ENCODE measurements at regions not wholly inside any gene's neighbourhood (a gene's known extent, or its start where the extent isn't known, plus 50 kb on each side); places are given as distances from the start of the nearest gene placed in this dataset.

DNA sequence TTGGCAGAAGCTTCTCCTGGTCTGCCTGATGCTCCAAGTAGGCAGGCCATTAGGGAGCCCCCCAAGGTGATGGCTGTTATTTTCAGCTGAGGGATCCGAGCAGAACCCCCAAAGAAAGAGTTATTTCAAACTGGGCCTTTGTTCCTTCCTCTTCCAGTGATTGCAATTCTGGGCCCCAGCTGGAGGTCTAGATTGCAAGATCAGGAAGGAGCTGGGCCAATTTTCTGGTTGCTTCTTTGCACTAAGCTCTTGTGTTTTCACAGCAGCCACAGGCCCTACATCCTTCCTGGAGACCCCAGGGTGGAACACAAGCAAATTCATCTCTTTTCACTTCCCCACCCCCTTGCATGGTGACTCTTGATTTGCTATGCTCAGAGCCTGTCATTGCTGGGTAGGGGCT, 215.0 kb downstream of the SEMA6A start:
- no peaks in the 10 kb centered on the region for H4K20me1 ChIP-seq (ENCODE audit: insufficient read depth)
- H3K4me2 ChIP-seq, result no peak overlapping the region
- no peaks in the 10 kb centered on the region for H3K27me3 ChIP-seq (ENCODE audit: insufficient read depth)
- no peak overlapping the region for H3K4me3 ChIP-seq (ENCODE audit: low read depth in 2 of 2, low read length in 1 of 2)
- TF ChIP-seq, protein P1, sequence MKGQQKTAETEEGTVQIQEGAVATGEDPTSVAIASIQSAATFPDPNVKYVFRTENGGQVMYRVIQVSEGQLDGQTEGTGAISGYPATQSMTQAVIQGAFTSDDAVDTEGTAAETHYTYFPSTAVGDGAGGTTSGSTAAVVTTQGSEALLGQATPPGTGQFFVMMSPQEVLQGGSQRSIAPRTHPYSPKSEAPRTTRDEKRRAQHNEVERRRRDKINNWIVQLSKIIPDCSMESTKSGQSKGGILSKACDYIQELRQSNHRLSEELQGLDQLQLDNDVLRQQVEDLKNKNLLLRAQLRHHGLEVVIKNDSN (IDR thresholded peaks at IDR 0.05; ENCODE audit: borderline replicate concordance, low read depth), result no peak
- TF ChIP-seq GABPA (IDR thresholded peaks at IDR 0.05; ENCODE audit: low read depth) (no peak), TAF1 (IDR thresholded peaks at IDR 0.05; ENCODE audit: borderline replicate concordance, low read depth, low read length) (no peak), RXRA (IDR thresholded peaks at IDR 0.05; ENCODE audit: borderline replicate concordance, low read depth) (no peak), SIN3A (IDR thresholded peaks at IDR 0.05; ENCODE audit: borderline replicate concordance, low read depth, low read length) (no peak), TCF12 (IDR thresholded peaks at IDR 0.05) (no peak), FOXJ3 (CRISPR knock-in tag; IDR thresholded peaks at IDR 0.05) (no peak), ZBTB33 (IDR thresholded peaks at IDR 0.05; ENCODE audit: borderline replicate concordance, low read depth) (no peak), RCOR1 (IDR thresholded peaks at IDR 0.05; ENCODE audit: low read length) (no peak)
- WGBS (ENCODE audit: low lambda C conversion rate), result 63% methylated on average over 1 of the region's 1 CpG
- H2AFZ ChIP-seq (ENCODE audit: low read depth), result no peak overlapping the region
- H3K36me3 ChIP-seq (replicated peaks in 1 of 2; ENCODE audit: control insufficient read depth in 1 of 2, insufficient read depth in 2 of 2, low read length in 1 of 2), result no peaks in the 10 kb centered on the region
- POLR2A ChIA-PET, result no interaction called here
- no peaks in the 10 kb centered on the region for H3K79me2 ChIP-seq (ENCODE audit: insufficient read depth)
- H3K9me2 ChIP-seq, result no peaks in the 10 kb centered on the region
- H3K9me3 ChIP-seq, result no peaks in the 10 kb centered on the region
- H3F3A ChIP-seq (replicated peaks; ENCODE audit: insufficient read depth), result no peaks in the 10 kb centered on the region
- peaks cover 0 to 14% of the 10 kb centered on the region in 2 experiments; a peak in 2 of 4 replicates for H3K4me1 ChIP-seq (ENCODE audit: control insufficient read depth in 1 of 2, insufficient read depth in 2 of 2, low read depth in 1 of 2, low read length in 1 of 2)
- CTCF ChIA-PET, result interaction anchor here (1.2 to 1.5 kb wide), 3 partner anchors 8 to 222 kb away, joined by 3 to 5 read pairs (median 4); no protein-coding TSS in a partner anchor
- H3K9ac ChIP-seq, result no peak overlapping the region
- DNase-seq, result no peak
- peak overlapping the region in 1 of 2 experiments; percentile 30; a peak in 1 of 4 replicates for H3K27ac ChIP-seq (ENCODE audit: low read depth in 2 of 2, low read length in 1 of 2)

DNA sequence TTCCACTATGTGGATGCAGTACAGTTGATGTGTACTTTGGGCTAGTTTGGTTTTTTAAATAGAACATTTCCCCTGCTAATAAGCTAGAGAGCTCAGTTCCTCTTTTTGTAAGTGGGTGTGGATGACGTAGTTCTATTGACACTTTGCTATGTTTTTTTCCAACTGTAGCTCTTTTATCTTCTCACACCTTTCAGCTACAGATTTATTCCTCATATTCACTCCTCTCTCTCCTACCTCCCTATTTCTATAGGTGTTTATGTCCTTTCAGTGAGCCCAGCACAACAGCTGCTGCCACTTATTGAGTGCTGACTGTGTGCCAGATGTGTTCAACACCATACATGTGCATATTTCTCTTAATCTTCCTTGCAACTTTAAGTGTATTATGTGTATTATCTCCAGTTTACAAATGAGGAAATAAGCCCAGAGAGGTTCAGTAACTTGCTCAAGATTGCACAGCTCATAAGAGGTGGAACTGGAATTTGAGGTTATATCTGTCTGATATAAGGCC, 215.7 kb downstream of the SEMA6A start:
- H3K4me2 ChIP-seq, result no peak overlapping the region
- H3K9ac ChIP-seq, result no peak overlapping the region
- DNase-seq, result no peak
- 79% methylated on average over 1 of the region's 1 CpG for WGBS (ENCODE audit: low lambda C conversion rate)
- H3K4me3 ChIP-seq (ENCODE audit: low read depth in 2 of 2, low read length in 1 of 2), result no peak overlapping the region
- POLR2A ChIA-PET, result no interaction called here
- H2AFZ ChIP-seq (ENCODE audit: low read depth), result no peak overlapping the region
- H3K36me3 ChIP-seq (replicated peaks in 1 of 2; ENCODE audit: control insufficient read depth in 1 of 2, insufficient read depth in 2 of 2, low read length in 1 of 2), result no peaks in the 10 kb centered on the region
- peaks cover 0 to 14% of the 10 kb centered on the region in 2 experiments; a peak in 2 of 4 replicates for H3K4me1 ChIP-seq (ENCODE audit: control insufficient read depth in 1 of 2, insufficient read depth in 2 of 2, low read depth in 1 of 2, low read length in 1 of 2)
- H3F3A ChIP-seq (replicated peaks; ENCODE audit: insufficient read depth), result no peaks in the 10 kb centered on the region
- no peaks in the 10 kb centered on the region for H3K9me3 ChIP-seq
- CTCF ChIA-PET, result interaction anchor here (1.2 to 1.4 kb wide), 2 partner anchors 213 to 221 kb away, joined by 3 to 5 read pairs; no protein-coding TSS in a partner anchor
- H3K79me2 ChIP-seq (ENCODE audit: insufficient read depth), result no peaks in the 10 kb centered on the region
- H3K27me3 ChIP-seq (ENCODE audit: insufficient read depth), result no peaks in the 10 kb centered on the region
- H3K9me2 ChIP-seq, result no peaks in the 10 kb centered on the region
- no peak overlapping the region for H3K27ac ChIP-seq (ENCODE audit: low read depth in 2 of 2, low read length in 1 of 2)
- H4K20me1 ChIP-seq (ENCODE audit: insufficient read depth), result no peaks in the 10 kb centered on the region
- TF ChIP-seq JUND (IDR thresholded peaks at IDR 0.05), result no peak
- TF ChIP-seq RCOR1 (IDR thresholded peaks at IDR 0.05; ENCODE audit: low read length), result no peak
- no peak for TF ChIP-seq NFIC (IDR thresholded peaks at IDR 0.05; ENCODE audit: borderline replicate concordance)
- TF ChIP-seq TCF12 (IDR thresholded peaks at IDR 0.05), result no peak
- TF ChIP-seq EP300 (IDR thresholded peaks at IDR 0.05; ENCODE audit: borderline replicate concordance in 1 of 2, low read depth in 1 of 2, low read length in 1 of 2), result no peak
- TF ChIP-seq, protein P2, sequence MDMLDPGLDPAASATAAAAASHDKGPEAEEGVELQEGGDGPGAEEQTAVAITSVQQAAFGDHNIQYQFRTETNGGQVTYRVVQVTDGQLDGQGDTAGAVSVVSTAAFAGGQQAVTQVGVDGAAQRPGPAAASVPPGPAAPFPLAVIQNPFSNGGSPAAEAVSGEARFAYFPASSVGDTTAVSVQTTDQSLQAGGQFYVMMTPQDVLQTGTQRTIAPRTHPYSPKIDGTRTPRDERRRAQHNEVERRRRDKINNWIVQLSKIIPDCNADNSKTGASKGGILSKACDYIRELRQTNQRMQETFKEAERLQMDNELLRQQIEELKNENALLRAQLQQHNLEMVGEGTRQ (IDR thresholded peaks at IDR 0.05; ENCODE audit: borderline replicate concordance, low read depth, low read length), result no peak
- TF ChIP-seq, protein P1 (IDR thresholded peaks at IDR 0.05; ENCODE audit: borderline replicate concordance, low read depth), result no peak
- no peak for TF ChIP-seq NRF1 (IDR thresholded peaks at IDR 0.05; ENCODE audit: low read depth, low read length)
- no peak for TF ChIP-seq GABPA (IDR thresholded peaks at IDR 0.05; ENCODE audit: low read depth)
- TF ChIP-seq FOXM1 (IDR thresholded peaks at IDR 0.05; ENCODE audit: low read depth), result no peak
- TF ChIP-seq, protein P3, sequence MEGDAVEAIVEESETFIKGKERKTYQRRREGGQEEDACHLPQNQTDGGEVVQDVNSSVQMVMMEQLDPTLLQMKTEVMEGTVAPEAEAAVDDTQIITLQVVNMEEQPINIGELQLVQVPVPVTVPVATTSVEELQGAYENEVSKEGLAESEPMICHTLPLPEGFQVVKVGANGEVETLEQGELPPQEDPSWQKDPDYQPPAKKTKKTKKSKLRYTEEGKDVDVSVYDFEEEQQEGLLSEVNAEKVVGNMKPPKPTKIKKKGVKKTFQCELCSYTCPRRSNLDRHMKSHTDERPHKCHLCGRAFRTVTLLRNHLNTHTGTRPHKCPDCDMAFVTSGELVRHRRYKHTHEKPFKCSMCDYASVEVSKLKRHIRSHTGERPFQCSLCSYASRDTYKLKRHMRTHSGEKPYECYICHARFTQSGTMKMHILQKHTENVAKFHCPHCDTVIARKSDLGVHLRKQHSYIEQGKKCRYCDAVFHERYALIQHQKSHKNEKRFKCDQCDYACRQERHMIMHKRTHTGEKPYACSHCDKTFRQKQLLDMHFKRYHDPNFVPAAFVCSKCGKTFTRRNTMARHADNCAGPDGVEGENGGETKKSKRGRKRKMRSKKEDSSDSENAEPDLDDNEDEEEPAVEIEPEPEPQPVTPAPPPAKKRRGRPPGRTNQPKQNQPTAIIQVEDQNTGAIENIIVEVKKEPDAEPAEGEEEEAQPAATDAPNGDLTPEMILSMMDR (IDR thresholded peaks at IDR 0.05), result no peak
- TF ChIP-seq PBX3 (IDR thresholded peaks at IDR 0.05), result no peak
- TF ChIP-seq EZH2phosphoT487 (IDR thresholded peaks at IDR 0.05; ENCODE audit: borderline replicate concordance, low read depth), result no peak

Measured in SK-N-SH (cell line).